ENCODE measurements at regions not wholly inside any gene's neighbourhood (a gene's known extent, or its start where the extent isn't known, plus 50 kb on each side); places are given as distances from the start of the nearest gene placed in this dataset.
"Not testable (repeated sequence)": the region's sequence is repeated elsewhere in the genome, so short reads cannot be mapped to it uniquely, and the experiment has no call there.

DNA sequence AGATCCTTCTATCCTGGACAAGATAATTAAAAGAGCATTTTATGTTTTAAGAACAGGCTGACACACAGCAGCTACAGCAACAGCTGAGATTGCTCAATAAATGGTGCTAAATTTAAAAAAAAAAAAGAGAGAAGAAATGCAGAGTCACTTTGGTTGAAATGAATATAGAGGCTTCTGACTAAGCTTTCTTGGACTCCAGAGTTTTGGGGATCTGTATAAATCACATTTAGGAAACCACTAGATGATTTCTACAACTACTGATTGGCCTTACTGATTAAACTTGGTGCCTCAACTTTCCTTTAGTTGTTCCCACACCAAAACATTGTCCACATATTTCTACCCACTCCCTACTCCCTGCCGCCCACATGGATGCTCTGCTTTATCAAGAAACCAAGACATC, 132.9 kb upstream of the ZBTB20 start:
- no peaks in the 10 kb centered on the region for H3K36me3 Mint-ChIP-seq (ENCODE audit: low read depth)
- H3K4me1 Mint-ChIP-seq: no peaks in the 10 kb centered on the region
- H3K27me3 Mint-ChIP-seq: no peaks in the 10 kb centered on the region
- H3K9me3 Mint-ChIP-seq: no peaks in the 10 kb centered on the region
- intact Hi-C loops (cut with micrococcal nuclease): no loop called here
- no peak overlapping the region for H3K4me3 Mint-ChIP-seq
- DNase-seq: no peak
- no peak overlapping the region for H3K27ac Mint-ChIP-seq

DNA sequence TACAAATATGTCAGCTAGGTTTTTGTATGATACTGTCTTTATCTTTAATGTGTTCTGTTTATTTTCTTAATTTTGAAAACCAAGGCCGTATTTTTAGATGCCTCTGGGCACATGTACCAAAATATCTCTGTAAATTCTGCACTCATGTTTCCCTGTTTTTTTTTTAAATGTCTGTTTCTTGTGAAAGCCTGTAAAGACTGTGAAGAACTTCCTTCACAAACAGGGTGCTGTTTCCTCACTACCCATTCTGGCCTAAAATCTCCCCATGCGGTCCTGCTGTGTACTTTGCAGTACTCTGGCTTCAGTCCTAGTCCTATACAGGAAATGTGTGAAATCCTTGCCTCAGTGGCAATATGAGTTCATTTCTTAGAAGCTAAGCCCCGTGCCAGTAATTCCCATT, 133.4 kb upstream of the ZBTB20 start:
- Mint-ChIP-seq H3K27me3 (no peaks in the 10 kb centered on the region), H3K36me3 (ENCODE audit: low read depth) (no peaks in the 10 kb centered on the region), H3K4me1 (no peaks in the 10 kb centered on the region), H3K9me3 (no peaks in the 10 kb centered on the region), H3K4me3 (no peak overlapping the region), H3K27ac (no peak overlapping the region)
- DNase-seq: no peak
- intact Hi-C loops (cut with micrococcal nuclease): no loop called here

DNA sequence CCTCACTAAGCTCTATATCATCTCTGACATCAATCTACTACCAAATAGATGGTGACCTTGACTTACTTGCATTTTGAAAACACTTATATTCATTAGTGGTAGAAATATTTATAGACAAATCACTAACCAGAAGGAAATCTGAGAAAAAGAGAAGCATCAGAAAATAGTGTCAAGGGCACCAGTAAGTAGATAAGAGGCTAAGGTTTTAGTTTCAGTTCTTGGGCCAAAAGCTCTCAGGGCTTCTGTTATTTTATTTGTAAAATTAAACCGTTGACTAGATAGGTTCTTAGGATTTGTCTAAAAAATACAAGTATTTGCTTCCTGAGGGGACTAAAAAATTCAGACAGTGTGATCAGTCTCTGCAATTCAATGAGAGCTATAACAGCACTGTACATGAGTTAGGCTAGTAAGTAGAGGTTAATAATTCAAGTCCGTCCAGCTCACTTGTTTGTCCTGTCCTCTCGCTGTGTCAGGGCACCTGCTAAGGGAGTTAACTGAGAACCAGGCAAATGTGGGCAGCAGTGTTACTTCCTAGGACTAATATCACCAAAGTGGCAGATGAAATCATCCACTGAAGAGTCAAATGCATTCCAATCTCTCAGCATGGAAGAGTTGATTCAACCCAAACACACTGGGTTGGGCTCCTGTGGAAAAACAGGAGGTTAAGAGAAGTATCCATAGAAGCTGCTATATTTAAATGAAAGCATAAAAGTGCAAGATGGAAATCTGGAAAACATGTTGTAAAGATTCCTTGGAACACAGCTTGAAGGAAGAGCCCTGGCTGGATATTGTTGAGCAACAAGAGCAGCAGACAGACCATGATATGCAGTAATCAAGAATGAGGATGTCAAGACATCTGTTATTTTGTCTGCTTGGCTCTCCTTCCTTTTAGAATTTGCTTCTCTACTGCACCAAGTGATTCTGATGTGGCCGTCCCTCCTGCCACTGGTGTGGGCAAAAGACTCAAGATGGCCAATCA, 134.9 kb upstream of the ZBTB20 start:
- H3K9me3 Mint-ChIP-seq: no peaks in the 10 kb centered on the region
- H3K36me3 Mint-ChIP-seq (ENCODE audit: low read depth): no peaks in the 10 kb centered on the region
- intact Hi-C loops (cut with micrococcal nuclease): no loop called here
- no peaks in the 10 kb centered on the region for H3K4me1 Mint-ChIP-seq
- H3K27ac Mint-ChIP-seq: no peak overlapping the region
- no peak for DNase-seq
- H3K27me3 Mint-ChIP-seq: no peaks in the 10 kb centered on the region
- H3K4me3 Mint-ChIP-seq: no peak overlapping the region

DNA sequence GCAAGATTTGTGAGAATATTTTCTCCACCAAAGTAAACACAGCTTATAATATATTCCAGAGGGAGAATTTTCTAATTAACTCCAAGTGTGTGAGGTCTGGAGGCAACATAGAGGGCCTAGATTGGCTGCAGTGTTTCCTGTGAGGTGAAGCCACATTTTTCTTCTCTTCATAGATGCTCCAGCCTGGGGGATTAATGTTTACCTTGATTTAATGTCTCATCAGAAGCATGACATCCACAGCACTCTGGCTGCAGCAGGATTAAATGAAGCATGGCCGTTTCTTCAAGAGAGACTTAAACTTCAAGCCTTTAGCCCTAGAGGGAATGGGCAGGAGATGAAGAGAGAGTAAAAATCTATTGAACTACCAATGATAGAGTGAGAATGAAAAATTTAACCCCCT, 137.9 kb upstream of the ZBTB20 start:
- no peaks in the 10 kb centered on the region for H3K4me1 Mint-ChIP-seq
- DNase-seq: no peak
- no peaks in the 10 kb centered on the region for H3K36me3 Mint-ChIP-seq (ENCODE audit: low read depth)
- H3K27ac Mint-ChIP-seq: no peak overlapping the region
- intact Hi-C loops (cut with micrococcal nuclease): no loop called here
- H3K4me3 Mint-ChIP-seq: no peak overlapping the region
- no peaks in the 10 kb centered on the region for H3K27me3 Mint-ChIP-seq
- no peaks in the 10 kb centered on the region for H3K9me3 Mint-ChIP-seq

DNA sequence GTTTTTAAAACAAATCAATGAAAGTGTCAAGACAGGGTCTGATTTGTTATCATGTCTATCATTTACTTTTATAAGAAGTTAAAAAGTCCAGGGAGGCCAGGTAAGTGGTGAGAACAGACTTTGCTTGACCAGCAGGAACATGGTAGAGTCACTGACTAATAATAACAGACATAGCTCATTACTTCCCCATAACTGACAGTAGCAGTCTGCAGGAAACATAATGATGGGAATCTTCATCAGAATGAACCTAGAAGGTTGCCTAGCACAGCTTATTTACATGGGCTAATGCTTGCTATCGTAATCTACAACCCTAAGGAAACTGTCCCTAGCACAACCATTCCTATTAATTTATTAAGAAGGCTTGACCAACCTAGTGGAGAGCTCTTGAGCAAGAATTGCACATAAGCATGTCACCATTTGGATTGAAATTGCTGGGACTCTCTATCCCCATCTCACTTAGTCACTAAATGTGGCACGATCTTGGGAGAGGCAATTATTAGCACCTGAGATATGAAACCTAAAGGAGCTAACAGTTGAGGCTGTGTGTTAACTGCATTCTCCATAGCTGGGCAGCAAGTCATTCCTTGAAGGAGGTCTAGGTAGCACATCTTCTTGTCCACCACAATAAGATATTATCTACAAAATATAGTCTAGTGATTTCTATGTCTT, 139.6 kb upstream of the ZBTB20 start:
- Mint-ChIP-seq H3K4me1 (no peaks in the 10 kb centered on the region), H3K4me3 (no peak overlapping the region), H3K27me3 (no peaks in the 10 kb centered on the region), H3K36me3 (ENCODE audit: low read depth) (no peaks in the 10 kb centered on the region), H3K9me3 (no peaks in the 10 kb centered on the region), H3K27ac (no peak overlapping the region)
- intact Hi-C loops (cut with micrococcal nuclease): no loop called here
- no peak for DNase-seq

DNA sequence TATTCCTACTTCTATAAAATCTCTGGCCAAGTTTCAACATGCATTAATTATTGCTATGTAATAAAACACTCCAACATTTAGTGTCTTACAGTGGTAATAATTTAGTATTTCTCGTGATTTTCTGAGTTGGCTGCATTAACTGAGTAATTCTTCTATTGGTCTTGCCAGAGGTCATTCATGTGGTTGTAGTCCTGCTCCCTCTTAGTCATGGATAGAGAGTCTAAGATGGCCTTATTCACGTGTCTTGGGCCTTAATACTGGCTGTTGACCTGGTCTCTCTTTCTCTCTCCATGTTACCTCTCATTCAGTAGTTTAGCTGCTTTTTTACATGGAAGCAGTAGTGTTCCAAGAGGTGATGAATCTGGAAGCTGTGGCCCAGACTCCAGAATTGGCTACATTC, 140.1 kb upstream of the ZBTB20 start:
- Mint-ChIP-seq H3K4me1 (no peaks in the 10 kb centered on the region), H3K4me3 (no peak overlapping the region), H3K36me3 (ENCODE audit: low read depth) (no peaks in the 10 kb centered on the region), H3K27me3 (no peaks in the 10 kb centered on the region), H3K27ac (no peak overlapping the region), H3K9me3 (no peaks in the 10 kb centered on the region)
- DNase-seq: no peak
- intact Hi-C loops (cut with micrococcal nuclease): no loop called here

DNA sequence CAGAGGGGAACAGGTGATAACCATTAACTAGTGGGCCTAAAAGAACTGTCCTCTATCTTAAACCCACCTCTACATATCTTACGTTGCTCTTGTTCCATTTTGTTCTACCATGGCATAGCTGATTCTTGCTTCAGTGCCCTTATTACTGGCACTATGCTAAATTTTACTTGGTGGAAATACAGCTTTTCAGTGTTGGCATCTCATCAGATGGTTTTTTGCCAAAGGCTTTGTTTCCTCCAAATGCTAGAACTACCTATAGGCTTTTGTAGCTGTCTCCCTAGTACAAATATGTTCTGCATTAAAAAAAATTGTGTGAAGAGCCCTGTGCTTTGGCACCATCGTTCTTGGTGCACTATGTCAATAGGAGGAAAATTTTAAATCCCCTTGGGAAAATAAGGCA, 145.0 kb upstream of the ZBTB20 start:
- H3K36me3 Mint-ChIP-seq (ENCODE audit: low read depth): no peaks in the 10 kb centered on the region
- H3K4me3 Mint-ChIP-seq: no peak overlapping the region
- no peaks in the 10 kb centered on the region for H3K27me3 Mint-ChIP-seq
- H3K27ac Mint-ChIP-seq: no peak overlapping the region
- H3K9me3 Mint-ChIP-seq: no peaks in the 10 kb centered on the region
- H3K4me1 Mint-ChIP-seq: no peaks in the 10 kb centered on the region
- DNase-seq: no peak
- intact Hi-C loops (cut with micrococcal nuclease): no loop called here

DNA sequence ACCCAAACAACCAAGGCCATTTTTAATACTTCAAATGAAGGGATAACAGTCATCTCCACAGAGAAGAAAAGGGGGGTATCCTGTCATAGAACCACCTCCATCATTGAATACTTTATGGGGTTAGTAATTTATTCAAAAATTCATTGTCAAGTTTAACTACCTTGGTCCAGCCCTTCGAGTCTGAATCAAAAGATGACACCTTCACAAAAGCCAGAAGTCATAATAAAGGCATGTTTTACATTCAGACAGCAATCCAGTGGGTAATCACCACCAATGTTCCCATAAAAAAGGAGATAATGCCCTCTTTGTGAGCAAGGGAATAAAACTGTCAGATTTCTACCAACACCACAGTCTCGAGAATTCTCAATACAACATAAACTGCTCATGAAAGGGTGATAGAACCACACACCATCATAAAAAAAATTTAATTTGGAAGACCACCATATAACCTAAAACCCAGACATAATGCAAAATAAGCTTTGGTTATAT, 145.6 kb upstream of the ZBTB20 start:
- H3K4me3 Mint-ChIP-seq: no peak overlapping the region
- no peaks in the 10 kb centered on the region for H3K4me1 Mint-ChIP-seq
- intact Hi-C loops (cut with micrococcal nuclease): no loop called here
- H3K36me3 Mint-ChIP-seq (ENCODE audit: low read depth): no peaks in the 10 kb centered on the region
- H3K9me3 Mint-ChIP-seq: no peaks in the 10 kb centered on the region
- H3K27ac Mint-ChIP-seq: no peak overlapping the region
- DNase-seq: no peak
- no peaks in the 10 kb centered on the region for H3K27me3 Mint-ChIP-seq

DNA sequence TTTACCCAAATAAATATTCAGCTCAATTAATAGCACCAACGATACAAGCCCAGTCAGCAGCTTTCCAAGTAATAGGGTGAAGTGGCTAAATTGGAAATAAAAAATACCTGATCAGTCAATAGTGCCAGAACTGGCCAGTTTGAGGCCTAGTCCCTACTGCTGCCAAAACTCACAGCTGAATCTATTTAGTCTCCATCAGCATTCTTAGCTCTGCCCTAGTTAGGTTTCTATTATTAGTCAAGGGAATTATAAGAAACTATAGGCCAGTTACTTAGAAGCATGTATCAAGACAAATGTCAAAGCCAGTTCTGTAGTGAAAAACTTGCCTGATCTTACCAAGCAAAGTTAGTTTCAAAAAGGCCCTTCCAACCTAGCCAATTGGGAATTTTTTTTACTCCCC, 146.2 kb upstream of the ZBTB20 start:
- no peak for DNase-seq
- Mint-ChIP-seq H3K9me3 (no peaks in the 10 kb centered on the region), H3K27me3 (no peaks in the 10 kb centered on the region), H3K27ac (no peak overlapping the region), H3K36me3 (ENCODE audit: low read depth) (no peaks in the 10 kb centered on the region), H3K4me3 (no peak overlapping the region), H3K4me1 (no peaks in the 10 kb centered on the region)
- intact Hi-C loops (cut with micrococcal nuclease): no loop called here

DNA sequence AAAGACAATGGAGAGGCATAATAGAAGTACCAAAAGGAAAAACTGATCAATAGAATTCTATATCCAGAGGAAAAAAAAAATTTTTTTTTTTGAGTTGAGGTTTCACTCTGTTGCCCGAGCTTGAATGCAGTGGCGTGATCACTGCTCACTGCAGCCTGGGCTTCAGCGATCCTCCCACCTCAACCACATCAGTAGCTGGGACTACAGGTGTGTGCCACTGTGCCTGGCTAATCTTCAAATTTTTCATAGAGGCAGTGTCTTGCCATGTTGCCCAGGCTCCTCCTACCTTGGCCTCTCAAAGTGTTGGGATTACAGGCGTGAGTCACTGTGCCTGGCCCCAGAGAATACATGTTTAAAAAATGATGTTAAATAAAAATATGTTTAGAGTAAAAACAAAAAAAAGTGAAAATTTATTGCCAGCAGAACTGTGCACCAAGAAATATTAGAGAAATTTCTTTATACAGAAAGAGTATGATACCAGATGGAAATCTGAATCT, 154.3 kb upstream of the ZBTB20 start:
- Mint-ChIP-seq H3K4me1 (no peaks in the 10 kb centered on the region), H3K9me3 (no peaks in the 10 kb centered on the region), H3K4me3 (no peak overlapping the region), H3K36me3 (ENCODE audit: low read depth) (no peaks in the 10 kb centered on the region), H3K27me3 (peaks cover 2% of the 10 kb centered on the region), H3K27ac (no peak overlapping the region)
- intact Hi-C loops (cut with micrococcal nuclease): no loop called here
- DNase-seq: no peak

DNA sequence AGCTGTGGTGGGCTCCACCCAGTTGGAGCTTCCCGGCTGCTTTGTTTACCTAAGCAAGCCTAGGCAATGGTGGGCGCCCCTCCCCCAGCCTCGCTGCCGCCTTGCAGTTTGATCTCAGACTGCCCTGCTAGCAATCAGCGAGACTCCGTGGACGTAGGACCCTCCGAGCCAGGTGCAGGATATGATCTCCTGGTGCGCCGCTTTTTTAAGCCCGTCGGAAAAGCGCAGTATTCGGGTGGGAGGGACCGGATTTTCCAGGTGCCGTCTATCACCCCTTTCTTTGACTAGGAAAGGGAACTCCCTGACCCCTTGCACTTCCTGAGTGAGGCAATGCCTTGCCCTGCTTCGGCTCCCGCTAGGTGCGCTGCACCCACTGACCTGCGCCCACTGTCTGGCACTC, 170.9 kb upstream of the ZBTB20 start:
- H3K9me3 Mint-ChIP-seq; H3K27me3 Mint-ChIP-seq; DNase-seq; H3K4me3 Mint-ChIP-seq; intact Hi-C loops (cut with micrococcal nuclease); H3K27ac Mint-ChIP-seq; H3K36me3 Mint-ChIP-seq (ENCODE audit: low read depth); H3K4me1 Mint-ChIP-seq: not testable (repeated sequence)

DNA sequence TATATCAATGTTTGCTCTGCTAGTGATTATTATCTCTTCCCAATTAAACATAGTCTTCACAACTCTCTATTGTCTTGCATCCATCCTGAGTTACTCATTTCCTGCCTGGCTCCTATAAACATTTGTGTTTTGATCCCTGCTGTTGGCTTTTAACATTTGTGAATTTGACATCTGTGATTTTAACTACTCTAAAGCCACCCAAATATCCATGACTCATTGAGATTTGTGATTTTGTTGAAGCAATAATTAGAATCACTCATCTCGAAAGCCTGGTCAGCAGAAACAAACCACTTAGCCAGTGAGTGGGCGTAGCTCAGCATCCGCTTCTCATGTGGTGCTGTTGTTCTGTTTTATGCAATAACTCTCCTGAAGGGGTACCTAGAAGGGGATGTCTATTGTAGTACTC, 174.3 kb upstream of the ZBTB20 start:
- Mint-ChIP-seq H3K36me3 (ENCODE audit: low read depth) (no peaks in the 10 kb centered on the region), H3K4me3 (no peak overlapping the region), H3K9me3 (no peaks in the 10 kb centered on the region), H3K4me1 (no peaks in the 10 kb centered on the region), H3K27ac (no peak overlapping the region), H3K27me3 (no peaks in the 10 kb centered on the region)
- no peak for DNase-seq
- intact Hi-C loops (cut with micrococcal nuclease): no loop called here

DNA sequence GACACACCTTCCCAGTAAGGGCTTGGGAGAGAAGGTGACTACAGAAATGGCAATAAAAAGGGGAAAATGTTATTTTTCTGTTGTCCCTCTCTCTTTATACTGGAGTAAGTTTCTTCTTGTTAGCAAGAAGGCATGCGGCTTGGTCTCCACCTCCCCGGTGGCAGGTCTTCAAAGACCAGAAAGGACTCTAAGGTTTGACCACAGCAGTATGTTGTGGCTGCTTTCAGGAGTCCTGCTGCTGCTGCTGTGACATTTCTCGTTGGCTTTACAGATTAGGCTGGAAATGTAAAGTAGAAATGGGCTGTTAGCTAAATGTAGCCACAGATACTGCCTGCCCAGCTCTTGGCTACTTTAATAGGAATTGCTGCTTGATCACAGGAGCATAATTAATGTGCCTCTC, 175.8 kb upstream of the ZBTB20 start:
- intact Hi-C loops (cut with micrococcal nuclease): no loop called here
- H3K4me3 Mint-ChIP-seq: no peak overlapping the region
- H3K27me3 Mint-ChIP-seq: no peaks in the 10 kb centered on the region
- H3K9me3 Mint-ChIP-seq: no peaks in the 10 kb centered on the region
- no peak overlapping the region for H3K27ac Mint-ChIP-seq
- no peak for DNase-seq
- H3K4me1 Mint-ChIP-seq: no peaks in the 10 kb centered on the region
- no peaks in the 10 kb centered on the region for H3K36me3 Mint-ChIP-seq (ENCODE audit: low read depth)

DNA sequence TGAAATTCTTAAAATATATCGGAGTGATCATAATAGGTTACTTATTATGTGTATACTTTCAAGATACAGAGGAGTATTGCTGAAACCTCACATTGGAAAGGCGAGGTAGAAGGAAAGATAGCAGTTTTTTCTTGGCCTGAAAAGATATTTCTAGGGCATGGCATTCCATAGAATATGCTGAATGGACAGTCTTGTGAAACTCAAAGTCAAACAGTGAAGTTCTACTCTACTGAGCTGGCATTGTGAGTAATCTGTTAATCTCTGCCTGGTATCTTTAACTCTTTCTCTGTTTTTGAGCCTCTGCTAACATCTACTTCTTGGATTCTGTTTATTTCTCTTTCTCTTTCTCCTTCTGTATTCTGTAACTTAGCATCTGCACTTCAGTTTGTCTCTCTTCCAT, 176.3 kb upstream of the ZBTB20 start:
- intact Hi-C loops (cut with micrococcal nuclease): no loop called here

More for the DNA sequence above, 176.3 kb upstream of the ZBTB20 start:
- Mint-ChIP-seq H3K36me3 (ENCODE audit: low read depth) (no peaks in the 10 kb centered on the region), H3K27me3 (no peaks in the 10 kb centered on the region), H3K27ac (no peak overlapping the region), H3K4me1 (no peaks in the 10 kb centered on the region), H3K4me3 (no peak overlapping the region), H3K9me3 (no peaks in the 10 kb centered on the region)
- DNase-seq: no peak

Data from activated CD4-positive, alpha-beta T cell treated with anti-CD3 and anti-CD28 coated beads, Interleukin-2, amount 10 ng/mL, durations not matched to agents 24 days and 14 days (primary cell).